ENCODE measurements at regions not wholly inside any gene's neighbourhood (a gene's known extent, or its start where the extent isn't known, plus 50 kb on each side); places are given as distances from the start of the nearest gene placed in this dataset.

DNA sequence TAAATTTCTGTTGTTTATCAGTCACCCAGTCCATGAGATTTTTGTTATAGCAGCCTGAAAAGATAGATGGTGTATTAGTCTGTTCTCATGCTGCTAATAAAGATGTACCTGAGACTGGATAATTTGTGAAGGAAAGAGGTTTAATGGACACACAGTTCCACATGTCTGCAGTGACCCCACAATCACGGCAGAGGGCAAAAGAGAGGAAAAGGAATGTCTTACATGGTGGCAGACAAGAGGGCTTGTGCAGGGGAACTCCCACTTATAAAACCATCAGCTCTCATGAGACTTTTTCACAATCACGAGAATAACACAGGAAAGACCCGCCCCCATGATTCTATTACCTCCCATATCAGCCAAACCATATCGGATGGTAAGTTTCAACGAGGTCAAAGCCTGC, 309.2 kb downstream of the LIG4 start:
- TF ChIP-seq, protein P1, sequence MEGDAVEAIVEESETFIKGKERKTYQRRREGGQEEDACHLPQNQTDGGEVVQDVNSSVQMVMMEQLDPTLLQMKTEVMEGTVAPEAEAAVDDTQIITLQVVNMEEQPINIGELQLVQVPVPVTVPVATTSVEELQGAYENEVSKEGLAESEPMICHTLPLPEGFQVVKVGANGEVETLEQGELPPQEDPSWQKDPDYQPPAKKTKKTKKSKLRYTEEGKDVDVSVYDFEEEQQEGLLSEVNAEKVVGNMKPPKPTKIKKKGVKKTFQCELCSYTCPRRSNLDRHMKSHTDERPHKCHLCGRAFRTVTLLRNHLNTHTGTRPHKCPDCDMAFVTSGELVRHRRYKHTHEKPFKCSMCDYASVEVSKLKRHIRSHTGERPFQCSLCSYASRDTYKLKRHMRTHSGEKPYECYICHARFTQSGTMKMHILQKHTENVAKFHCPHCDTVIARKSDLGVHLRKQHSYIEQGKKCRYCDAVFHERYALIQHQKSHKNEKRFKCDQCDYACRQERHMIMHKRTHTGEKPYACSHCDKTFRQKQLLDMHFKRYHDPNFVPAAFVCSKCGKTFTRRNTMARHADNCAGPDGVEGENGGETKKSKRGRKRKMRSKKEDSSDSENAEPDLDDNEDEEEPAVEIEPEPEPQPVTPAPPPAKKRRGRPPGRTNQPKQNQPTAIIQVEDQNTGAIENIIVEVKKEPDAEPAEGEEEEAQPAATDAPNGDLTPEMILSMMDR (conservative IDR thresholded peaks at IDR 0.05; ENCODE audit: low read depth, low read length) = no peak
- no peak for TF ChIP-seq EZH2 (IDR thresholded peaks at IDR 0.05; ENCODE audit: borderline replicate concordance, low read depth, low read length, poor library complexity, severe bottlenecking)

Measured in A673 (cell line).